ENCODE measurements at regions not wholly inside any gene's neighbourhood (a gene's known extent, or its start where the extent isn't known, plus 50 kb on each side); places are given as distances from the start of the nearest gene placed in this dataset.

DNA sequence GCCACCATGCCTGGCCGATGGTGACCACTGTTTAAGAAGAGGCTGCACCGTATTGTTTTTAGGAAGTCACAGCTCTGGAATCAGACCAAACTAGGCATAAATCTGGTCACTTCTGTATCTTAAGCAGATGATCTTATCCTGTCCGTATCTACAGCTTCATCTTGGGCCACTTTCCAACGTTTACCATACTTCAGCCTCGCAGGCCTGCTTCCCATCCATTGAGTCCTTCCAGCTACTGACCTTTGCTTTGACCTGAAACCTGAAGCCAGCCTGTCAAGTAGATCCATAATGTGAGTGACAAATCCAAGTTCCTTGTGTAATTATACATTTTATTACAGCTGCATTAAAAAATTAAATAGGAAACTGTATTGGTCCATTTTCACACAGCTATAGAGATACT is 1033.0 kb downstream of the CDH11 start:
- Histone ChIP-seq H3K9me3 (ENCODE audit: control insufficient read depth, insufficient read depth, low read depth, low read length) (no peaks in the 10 kb centered on the region), H3K4me3 (ENCODE audit: low read depth in 2 of 2, low read length in 2 of 2) (no peak overlapping the region), H3K27me3 (ENCODE audit: control insufficient read depth, insufficient read depth, low read length) (no peaks in the 10 kb centered on the region), H3K4me1 (ENCODE audit: control insufficient read depth, insufficient read depth, low read length) (no peaks in the 10 kb centered on the region), H3K27ac (ENCODE audit: low read length) (no peak overlapping the region), H3K36me3 (ENCODE audit: control insufficient read depth, insufficient read depth, low read length) (no peaks in the 10 kb centered on the region)
- DNase-seq (ENCODE audit: low read depth, low spot score): no peak
- no peak for ATAC-seq
- no peak for TF ChIP-seq POLR2AphosphoS5 (IDR thresholded peaks at IDR 0.05; ENCODE audit: low read depth, low read length)
- TF ChIP-seq TCF7L2 (IDR thresholded peaks at IDR 0.05; ENCODE audit: low read depth, low read length): no peak
- TF ChIP-seq, protein P1, sequence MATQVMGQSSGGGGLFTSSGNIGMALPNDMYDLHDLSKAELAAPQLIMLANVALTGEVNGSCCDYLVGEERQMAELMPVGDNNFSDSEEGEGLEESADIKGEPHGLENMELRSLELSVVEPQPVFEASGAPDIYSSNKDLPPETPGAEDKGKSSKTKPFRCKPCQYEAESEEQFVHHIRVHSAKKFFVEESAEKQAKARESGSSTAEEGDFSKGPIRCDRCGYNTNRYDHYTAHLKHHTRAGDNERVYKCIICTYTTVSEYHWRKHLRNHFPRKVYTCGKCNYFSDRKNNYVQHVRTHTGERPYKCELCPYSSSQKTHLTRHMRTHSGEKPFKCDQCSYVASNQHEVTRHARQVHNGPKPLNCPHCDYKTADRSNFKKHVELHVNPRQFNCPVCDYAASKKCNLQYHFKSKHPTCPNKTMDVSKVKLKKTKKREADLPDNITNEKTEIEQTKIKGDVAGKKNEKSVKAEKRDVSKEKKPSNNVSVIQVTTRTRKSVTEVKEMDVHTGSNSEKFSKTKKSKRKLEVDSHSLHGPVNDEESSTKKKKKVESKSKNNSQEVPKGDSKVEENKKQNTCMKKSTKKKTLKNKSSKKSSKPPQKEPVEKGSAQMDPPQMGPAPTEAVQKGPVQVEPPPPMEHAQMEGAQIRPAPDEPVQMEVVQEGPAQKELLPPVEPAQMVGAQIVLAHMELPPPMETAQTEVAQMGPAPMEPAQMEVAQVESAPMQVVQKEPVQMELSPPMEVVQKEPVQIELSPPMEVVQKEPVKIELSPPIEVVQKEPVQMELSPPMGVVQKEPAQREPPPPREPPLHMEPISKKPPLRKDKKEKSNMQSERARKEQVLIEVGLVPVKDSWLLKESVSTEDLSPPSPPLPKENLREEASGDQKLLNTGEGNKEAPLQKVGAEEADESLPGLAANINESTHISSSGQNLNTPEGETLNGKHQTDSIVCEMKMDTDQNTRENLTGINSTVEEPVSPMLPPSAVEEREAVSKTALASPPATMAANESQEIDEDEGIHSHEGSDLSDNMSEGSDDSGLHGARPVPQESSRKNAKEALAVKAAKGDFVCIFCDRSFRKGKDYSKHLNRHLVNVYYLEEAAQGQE (IDR thresholded peaks at IDR 0.05; ENCODE audit: insufficient read depth in 1 of 2, low read depth in 2 of 2, low read length in 1 of 2): no peak
- TF ChIP-seq, protein P2, sequence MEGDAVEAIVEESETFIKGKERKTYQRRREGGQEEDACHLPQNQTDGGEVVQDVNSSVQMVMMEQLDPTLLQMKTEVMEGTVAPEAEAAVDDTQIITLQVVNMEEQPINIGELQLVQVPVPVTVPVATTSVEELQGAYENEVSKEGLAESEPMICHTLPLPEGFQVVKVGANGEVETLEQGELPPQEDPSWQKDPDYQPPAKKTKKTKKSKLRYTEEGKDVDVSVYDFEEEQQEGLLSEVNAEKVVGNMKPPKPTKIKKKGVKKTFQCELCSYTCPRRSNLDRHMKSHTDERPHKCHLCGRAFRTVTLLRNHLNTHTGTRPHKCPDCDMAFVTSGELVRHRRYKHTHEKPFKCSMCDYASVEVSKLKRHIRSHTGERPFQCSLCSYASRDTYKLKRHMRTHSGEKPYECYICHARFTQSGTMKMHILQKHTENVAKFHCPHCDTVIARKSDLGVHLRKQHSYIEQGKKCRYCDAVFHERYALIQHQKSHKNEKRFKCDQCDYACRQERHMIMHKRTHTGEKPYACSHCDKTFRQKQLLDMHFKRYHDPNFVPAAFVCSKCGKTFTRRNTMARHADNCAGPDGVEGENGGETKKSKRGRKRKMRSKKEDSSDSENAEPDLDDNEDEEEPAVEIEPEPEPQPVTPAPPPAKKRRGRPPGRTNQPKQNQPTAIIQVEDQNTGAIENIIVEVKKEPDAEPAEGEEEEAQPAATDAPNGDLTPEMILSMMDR (IDR thresholded peaks at IDR 0.05): no peak
- TF ChIP-seq SIN3A (IDR thresholded peaks at IDR 0.05; ENCODE audit: borderline replicate concordance, insufficient read depth, low read depth, low read length): no peak
- ChIA-PET POLR2A (no interaction called here), CTCF (no interaction called here)
- in situ Hi-C loops (cut with HindIII; ENCODE audit: low pct_unique_long_range_greater_than_20kb, low sequenced_read_pairs) (no loop called here), intact Hi-C loops (cut with micrococcal nuclease; ENCODE audit: unreplicated experiment) (no loop called here)
- no TSS peak for BruUV-seq (replicated peaks)

DNA sequence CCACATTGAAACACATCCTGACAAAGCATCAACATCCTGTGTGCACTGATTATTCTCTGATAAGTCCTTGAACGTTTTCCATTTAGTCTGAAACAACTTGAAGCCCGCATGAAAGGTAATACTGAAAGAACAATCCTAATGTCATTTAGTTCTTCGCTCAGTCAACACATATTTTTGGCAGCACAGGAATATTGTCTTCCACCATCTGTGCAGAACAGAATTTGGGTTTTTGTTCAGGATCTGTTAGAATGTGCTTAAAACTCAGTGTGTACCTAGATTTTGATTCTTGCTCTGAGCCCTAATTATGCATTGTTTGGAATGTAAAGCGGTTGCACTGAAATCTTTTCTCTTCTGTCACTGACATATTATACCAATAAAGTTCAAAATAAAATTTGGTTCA is 1036.6 kb downstream of the CDH11 start:
- BruUV-seq (replicated peaks): no TSS peak
- Histone ChIP-seq H3K4me3 (ENCODE audit: low read depth in 2 of 2, low read length in 2 of 2) (no peak overlapping the region), H3K4me1 (ENCODE audit: control insufficient read depth, insufficient read depth, low read length) (no peaks in the 10 kb centered on the region), H3K27ac (ENCODE audit: low read length) (no peak overlapping the region), H3K27me3 (ENCODE audit: control insufficient read depth, insufficient read depth, low read length) (no peaks in the 10 kb centered on the region), H3K36me3 (ENCODE audit: control insufficient read depth, insufficient read depth, low read length) (no peaks in the 10 kb centered on the region), H3K9me3 (ENCODE audit: control insufficient read depth, insufficient read depth, low read depth, low read length) (no peaks in the 10 kb centered on the region)
- CTCF ChIA-PET: no interaction called here
- ATAC-seq: no peak
- no peak for DNase-seq (ENCODE audit: low read depth, low spot score)
- POLR2A ChIA-PET: no interaction called here
- no peak for TF ChIP-seq TCF7L2 (IDR thresholded peaks at IDR 0.05; ENCODE audit: low read depth, low read length)
- TF ChIP-seq, protein P1 (IDR thresholded peaks at IDR 0.05; ENCODE audit: insufficient read depth in 1 of 2, low read depth in 2 of 2, low read length in 1 of 2): no peak
- TF ChIP-seq, protein P2 (IDR thresholded peaks at IDR 0.05): no peak
- no peak for TF ChIP-seq POLR2AphosphoS5 (IDR thresholded peaks at IDR 0.05; ENCODE audit: low read depth, low read length)
- no peak for TF ChIP-seq SIN3A (IDR thresholded peaks at IDR 0.05; ENCODE audit: borderline replicate concordance, insufficient read depth, low read depth, low read length)
- intact Hi-C loops (cut with micrococcal nuclease; ENCODE audit: unreplicated experiment) (no loop called here), in situ Hi-C loops (cut with HindIII; ENCODE audit: low pct_unique_long_range_greater_than_20kb, low sequenced_read_pairs) (no loop called here)
